NB4 (cell line): ENCODE measurements at regions not wholly inside any gene's neighbourhood (a gene's known extent, or its start where the extent isn't known, plus 50 kb on each side); places are given as distances from the start of the nearest gene placed in this dataset.

Source experiments
- CTCF ChIP-seq: IDR thresholded peaks from one replicate; pipeline ENCODE4 v1.5.1; 2012; ENCODE audit warnings: low read depth, low read length
- MAX ChIP-seq: IDR thresholded peaks from 2 replicates; pipeline ENCODE4 v1.6.1; 2011; ENCODE audit warnings: low read depth, low read length
- POLR2A ChIP-seq: IDR thresholded peaks from 2 replicates; pipeline ENCODE4 v1.6.1; 2011; ENCODE audit warnings: mild to moderate bottlenecking; ENCODE audit not compliant: insufficient read length; ENCODE audit errors: extremely low read depth

DNA sequence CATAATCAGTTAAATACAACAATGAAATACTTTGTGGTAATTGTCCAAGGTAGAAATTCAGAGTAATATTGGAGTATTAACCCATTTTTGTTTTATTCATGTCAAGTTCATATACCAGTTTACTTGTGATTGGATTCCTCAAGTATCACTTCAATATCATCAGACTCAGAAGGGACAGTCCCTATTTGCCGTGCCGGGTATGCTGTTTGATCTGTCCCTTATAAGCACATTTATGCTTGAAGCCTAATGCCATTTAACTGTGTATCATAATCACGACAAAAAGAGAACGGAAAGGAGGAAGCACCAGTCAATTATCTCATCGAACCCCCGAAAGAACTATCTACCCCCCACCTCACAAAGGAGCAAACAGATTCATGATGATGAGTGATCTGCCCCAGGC, 171.0 kb upstream of the TBL1X start:
- TF ChIP-seq CTCF: no peak
- TF ChIP-seq POLR2A: no peak
- no peak for TF ChIP-seq MAX
